C4-2B (cell line): ENCODE measurements at regions not wholly inside any gene's neighbourhood (a gene's known extent, or its start where the extent isn't known, plus 50 kb on each side); places are given as distances from the start of the nearest gene placed in this dataset.

Experiments
- CTCF ChIP-seq: fragments of 450-650 bp; conservative IDR thresholded peaks from 2 replicates; pipeline ENCODE4 v1.5.1; 2017; ENCODE audit warnings: mild to moderate bottlenecking
- ZFX ChIP-seq: fragments of 450-650 bp; IDR thresholded peaks from 2 replicates; pipeline ENCODE4 v1.6.1; 2017

GRCh38 chr13:106159295-106160195 lies 375.9 kb downstream of the EFNB2 start:
- TF ChIP-seq CTCF = no peak
- no peak for TF ChIP-seq ZFX
